ENCODE measurements at regions not wholly inside any gene's neighbourhood (a gene's known extent, or its start where the extent isn't known, plus 50 kb on each side); places are given as distances from the start of the nearest gene placed in this dataset.
"Not testable (repeated sequence)": the region's sequence is repeated elsewhere in the genome, so short reads cannot be mapped to it uniquely, and the experiment has no call there.

DNA sequence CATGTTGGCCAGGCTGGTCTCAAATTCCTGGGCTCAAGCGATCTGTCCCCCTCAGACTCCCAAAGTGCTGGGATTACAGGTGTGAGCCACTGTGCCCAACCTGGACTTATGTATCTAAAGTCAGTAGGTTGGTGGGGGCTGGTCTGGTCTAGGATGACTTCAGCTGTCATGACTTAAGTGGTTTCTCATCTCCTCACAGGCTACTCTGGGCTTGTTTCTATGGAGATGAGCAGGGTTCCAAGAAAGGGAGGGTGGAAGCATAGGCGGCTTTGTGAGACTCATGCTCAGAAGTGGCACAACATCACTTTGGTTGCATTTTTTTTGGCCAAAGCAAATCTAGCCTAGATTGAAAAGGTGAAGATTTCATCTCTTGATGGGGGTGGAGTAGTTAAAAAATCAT is 115.9 kb upstream of the IVNS1ABP start:
- no peak for TF ChIP-seq POLR2AphosphoS5 (IDR thresholded peaks at IDR 0.05; ENCODE audit: low read depth)
- TF ChIP-seq REST (IDR thresholded peaks at IDR 0.05; ENCODE audit: insufficient replicate concordance, low read depth): no peak
- no peak for TF ChIP-seq GABPA (IDR thresholded peaks at IDR 0.05; ENCODE audit: low read depth)
- no peak for TF ChIP-seq CTCF (IDR thresholded peaks at IDR 0.05; ENCODE audit: insufficient read depth, low read length)
- TF ChIP-seq SPI1 (IDR thresholded peaks at IDR 0.05; ENCODE audit: borderline replicate concordance, low read depth): no peak
- H3K27ac ChIP-seq (replicated peaks): no peak overlapping the region
- no peaks in the 10 kb centered on the region for H3K27me3 ChIP-seq (ENCODE audit: insufficient read depth, poor library complexity, severe bottlenecking)
- H3K4me3 ChIP-seq (replicated peaks; ENCODE audit: insufficient read depth, low read length): no peak overlapping the region
- DNase-seq (ENCODE audit: low read depth in 1 of 2, low spot score in 1 of 2): no peak

DNA sequence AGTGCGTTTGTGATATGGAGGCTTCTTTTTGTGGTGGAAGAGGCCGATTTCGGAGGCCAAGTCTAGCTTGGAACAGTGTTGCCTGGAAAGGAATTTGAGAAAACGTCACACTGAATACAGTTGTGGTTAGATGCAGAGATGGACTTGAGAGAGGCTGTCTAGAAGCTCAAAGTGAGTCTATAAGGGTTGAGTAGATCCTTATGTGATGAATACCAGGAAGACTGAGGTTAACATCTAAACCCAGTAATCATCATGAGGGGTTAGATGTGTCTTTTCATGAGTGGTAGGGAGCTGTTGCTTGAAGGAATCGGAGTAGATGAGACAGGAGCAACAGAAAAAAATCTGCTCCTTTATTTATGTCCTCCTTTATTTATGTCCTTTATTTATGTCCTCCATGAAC is 114.6 kb upstream of the IVNS1ABP start:
- no peak overlapping the region for H3K27ac ChIP-seq (replicated peaks)
- H3K4me3 ChIP-seq (replicated peaks; ENCODE audit: insufficient read depth, low read length): no peak overlapping the region
- no peaks in the 10 kb centered on the region for H3K27me3 ChIP-seq (ENCODE audit: insufficient read depth, poor library complexity, severe bottlenecking)
- no peak for DNase-seq (ENCODE audit: low read depth in 1 of 2, low spot score in 1 of 2)
- TF ChIP-seq CTCF (IDR thresholded peaks at IDR 0.05; ENCODE audit: insufficient read depth, low read length): no peak
- TF ChIP-seq GABPA (IDR thresholded peaks at IDR 0.05; ENCODE audit: low read depth): no peak
- no peak for TF ChIP-seq POLR2AphosphoS5 (IDR thresholded peaks at IDR 0.05; ENCODE audit: low read depth)
- no peak for TF ChIP-seq SPI1 (IDR thresholded peaks at IDR 0.05; ENCODE audit: borderline replicate concordance, low read depth)
- no peak for TF ChIP-seq REST (IDR thresholded peaks at IDR 0.05; ENCODE audit: insufficient replicate concordance, low read depth)

- not testable (repeated sequence) for DNase-seq (ENCODE audit: low read depth in 1 of 2, low spot score in 1 of 2); H3K4me3 ChIP-seq (replicated peaks; ENCODE audit: insufficient read depth, low read length); H3K27ac ChIP-seq (replicated peaks); H3K27me3 ChIP-seq (ENCODE audit: insufficient read depth, poor library complexity, severe bottlenecking)
Observed at GRCh38 chr1:185429668-185430067, 112.6 kb upstream of the IVNS1ABP start.

- Histone ChIP-seq H3K27me3 (ENCODE audit: insufficient read depth, poor library complexity, severe bottlenecking) (no peaks in the 10 kb centered on the region), H3K27ac (replicated peaks) (no peak overlapping the region), H3K4me3 (replicated peaks; ENCODE audit: insufficient read depth, low read length) (no peak overlapping the region)
- no peak for DNase-seq (ENCODE audit: low read depth in 1 of 2, low spot score in 1 of 2)
- TF ChIP-seq REST (IDR thresholded peaks at IDR 0.05; ENCODE audit: insufficient replicate concordance, low read depth): no peak
- TF ChIP-seq CTCF (IDR thresholded peaks at IDR 0.05; ENCODE audit: insufficient read depth, low read length): no peak
- no peak for TF ChIP-seq SPI1 (IDR thresholded peaks at IDR 0.05; ENCODE audit: borderline replicate concordance, low read depth)
- TF ChIP-seq POLR2AphosphoS5 (IDR thresholded peaks at IDR 0.05; ENCODE audit: low read depth): no peak
- no peak for TF ChIP-seq GABPA (IDR thresholded peaks at IDR 0.05; ENCODE audit: low read depth)
Observed at GRCh38 chr1:185427776-185428175, 110.7 kb upstream of the IVNS1ABP start.

Measured in HL-60 (cell line).